GM12878 (cell line): ENCODE measurements at regions not wholly inside any gene's neighbourhood (a gene's known extent, or its start where the extent isn't known, plus 50 kb on each side); places are given as distances from the start of the nearest gene placed in this dataset.

Experiments used
- ATAC-seq: fragments of 200-7000 bp; cut with Tn5 transposase; 3 replicates; pipeline ENCODE4 v1.9.1; 2020; ENCODE audit warnings: mild to moderate bottlenecking, moderate library complexity
- BruUV-seq: library from RNA; stranded (reverse); fragments of 400-500 nt; replicated peaks from 2 replicates; lab custom pipeline; 2021; lab: Mats Ljungman, UMichigan
- CTCF ChIA-PET: fragments of 300-600 bp; sonication (Branson Sonifier 250); formaldehyde crosslinking; extraction: SDS; loops from one replicate; lab custom pipeline; 2021; ENCODE audit warnings: inconsistent platforms; lab: Yijun Ruan, JAX
- POLR2A ChIA-PET: fragments of 350-600 bp; formaldehyde crosslinking; extraction: SDS; loops from one replicate; lab custom pipeline; 2021; ENCODE audit warnings: inconsistent platforms; lab: Charles Lee
- RAD21 ChIA-PET: fragments of 300-600 bp; sonication (Branson Sonifier 250); formaldehyde crosslinking; loops from one replicate; lab custom pipeline; 2023; ENCODE audit warnings: antibody characterized with exemption; ENCODE audit not compliant: unreplicated experiment; lab: Charles Lee
- SMC1A ChIA-PET: fragments of 300-600 bp; sonication (Branson Sonifier 250); formaldehyde crosslinking; loops from one replicate; lab custom pipeline; 2023; ENCODE audit not compliant: unreplicated experiment, uncharacterized antibody; lab: Charles Lee
- DNase-seq: peaks from one replicate; pipeline ENCODE4 v3.0.0-alpha.2; 2011; ENCODE audit warnings: low read depth, low spot score
- FAIRE-seq: peaks from 3 replicates; lab custom pipeline; 2011; peaks lifted over from hg19 to GRCh38; lab: Jason Lieb, UNC
- H2AFZ ChIP-seq: 2 replicates; pipeline ENCODE4 v1.6.0; 2011; ENCODE audit warnings: low read depth, low read length, control low read depth; ENCODE audit not compliant: control insufficient read depth
- H3K27ac ChIP-seq: 2 replicates; pipeline ENCODE4 v1.5.1; 2011; ENCODE audit warnings: control low read depth; ENCODE audit not compliant: control insufficient read depth, insufficient read depth
- H3K27me3 ChIP-seq, 2 experiments: replicated peaks in 1 of 2; 2 replicates each; pipeline versions ENCODE4 v1.6.0 to v1.6.1; 2011; ENCODE audit warnings: low read length in 1 of 2; ENCODE audit not compliant: control insufficient read depth in 2 of 2, insufficient read depth in 2 of 2
- H3K36me3 ChIP-seq, 2 experiments: 2 replicates each; pipeline ENCODE4 v1.5.1; 2011; ENCODE audit warnings: low read length in 1 of 2; ENCODE audit not compliant: control insufficient read depth in 2 of 2, insufficient read depth in 2 of 2
- H3K4me1 ChIP-seq: 2 replicates; pipeline ENCODE4 v1.6.1; 2011; ENCODE audit warnings: mild to moderate bottlenecking, low read length, moderate library complexity, mixed read lengths; ENCODE audit not compliant: control insufficient read depth, insufficient read depth
- H3K4me2 ChIP-seq: 2 replicates; pipeline ENCODE4 v1.6.0; 2011; ENCODE audit warnings: control low read depth; ENCODE audit not compliant: control insufficient read depth, insufficient read depth
- H3K4me3 ChIP-seq: fragments of 200-600 bp; sonication (generic); 2 replicates; pipeline ENCODE4 v1.5.1; 2016
- H3K79me2 ChIP-seq: 2 replicates; pipeline ENCODE4 v1.6.0; 2011; ENCODE audit warnings: low read length; ENCODE audit not compliant: control insufficient read depth, insufficient read depth
- H3K9ac ChIP-seq: 2 replicates; pipeline ENCODE4 v1.8.0; 2011; ENCODE audit warnings: low read length, control low read depth, mixed read lengths; ENCODE audit not compliant: control insufficient read depth, insufficient read depth
- H3K9me3 ChIP-seq: replicated peaks from 3 replicates; pipeline ENCODE4 v1.5.1; 2011; ENCODE audit warnings: mild to moderate bottlenecking, low read length; ENCODE audit not compliant: control insufficient read depth, insufficient read depth
- H4K20me1 ChIP-seq: 2 replicates; pipeline ENCODE4 v1.6.0; 2011; ENCODE audit not compliant: control insufficient read depth, insufficient read depth
- EED ChIP-seq: sonication (generic); IDR thresholded peaks from 2 replicates; pipeline ENCODE4 v1.6.1; 2016; ENCODE audit warnings: antibody characterized with exemption, low read depth
- ESRRA ChIP-seq: IDR thresholded peaks from 2 replicates; pipeline ENCODE4 v1.6.1; 2012; ENCODE audit warnings: mild to moderate bottlenecking, low read length, improper control_type of control experiment
- FOS ChIP-seq: IDR thresholded peaks from 3 replicates; pipeline ENCODE4 v1.6.1; 2011; ENCODE audit warnings: borderline replicate concordance; ENCODE audit not compliant: insufficient read length; ENCODE audit errors: extremely low read depth
- POLR2A ChIP-seq: IDR thresholded peaks from 2 replicates; pipeline ENCODE4 v1.6.1; 2011; ENCODE audit warnings: low read depth, mild to moderate bottlenecking, low read length
- TCF7 ChIP-seq: IDR thresholded peaks from 2 replicates; pipeline ENCODE4 v1.6.1; 2014; ENCODE audit warnings: antibody characterized with exemption, borderline replicate concordance
- YBX1 ChIP-seq: fragments of 450-650 bp; IDR thresholded peaks from 2 replicates; pipeline ENCODE4 v1.6.1; 2016; ENCODE audit warnings: antibody characterized with exemption
- ZNF217 ChIP-seq: fragments of 450-650 bp; IDR thresholded peaks from 2 replicates; pipeline ENCODE4 v1.6.1; 2017; ENCODE audit warnings: antibody characterized with exemption, mild to moderate bottlenecking
- WGBS: methylation state at CpG from one replicate; pipeline ENCODE4 v1.1.6; 2016; ENCODE audit warnings: low lambda C conversion rate; ENCODE audit not compliant: insufficient replicate concordance, insufficient coverage; ENCODE audit errors: missing lambda C conversion rate; 5-methylcytosine and 5-hydroxymethylcytosine counted together
- in situ Hi-C: fragments of 300-500 bp; cut with MboI; formaldehyde crosslinking; loops from 9 replicates; pipeline ENCODE4 v1.14.3; 2018; ENCODE audit warnings: mixed read lengths
- intact Hi-C: fragments of 100-400 bp; cut with micrococcal nuclease; formaldehyde crosslinking; loops from one replicate; pipeline ENCODE4 v1.14.2; 2022; ENCODE audit not compliant: unreplicated experiment
- TF ChIP-seq, protein P1 (sequence below): fragments of 150-350 bp; IDR thresholded peaks from 2 replicates; pipeline ENCODE4 v1.6.1; 2016; ENCODE audit warnings: low read depth, low read length
- TF ChIP-seq, protein P2 (sequence below): fragments of 450-650 bp; IDR thresholded peaks from 2 replicates; pipeline ENCODE4 v1.6.1; 2017; ENCODE audit warnings: low read depth, mild to moderate bottlenecking, moderate library complexity
- TF ChIP-seq, protein P3 (sequence below): fragments of 450-650 bp; IDR thresholded peaks from 2 replicates; pipeline ENCODE4 v1.6.1; 2018; ENCODE audit warnings: borderline replicate concordance, mild to moderate bottlenecking; ENCODE audit not compliant: partially characterized antibody

DNA sequence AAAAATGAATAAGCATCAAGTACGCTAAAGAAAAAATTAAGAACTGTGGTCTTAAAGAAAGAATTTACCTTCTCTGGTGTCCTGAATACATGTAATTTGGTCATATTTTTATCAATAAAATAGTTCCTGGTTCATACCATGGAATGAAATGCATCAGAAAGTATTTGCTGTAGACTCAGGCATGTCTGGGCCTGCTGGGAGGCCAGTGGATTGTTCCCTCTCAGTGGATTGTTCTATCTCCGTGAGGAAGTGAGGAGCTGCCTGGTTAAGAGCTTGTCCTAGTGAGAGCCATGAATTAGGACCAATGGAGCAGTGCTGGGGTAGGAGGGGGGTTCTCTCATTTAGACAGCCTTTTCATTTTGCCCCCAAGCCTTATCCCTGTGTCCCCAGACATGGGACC is 211.7 kb upstream of the HABP2 start:
- Histone ChIP-seq H3K27me3 (no peaks in the 10 kb centered on the region), H3K4me2 (no peak overlapping the region), H4K20me1 (no peaks in the 10 kb centered on the region), H3K79me2 (no peaks in the 10 kb centered on the region), H3K27ac (no peak overlapping the region), H3K4me1 (no peaks in the 10 kb centered on the region), H3K9ac (no peak overlapping the region), H3K9me3 (no peaks in the 10 kb centered on the region), H2AFZ (no peak overlapping the region), H3K36me3 (no peaks in the 10 kb centered on the region), H3K4me3 (no peak overlapping the region)
- TF ChIP-seq, protein P1, sequence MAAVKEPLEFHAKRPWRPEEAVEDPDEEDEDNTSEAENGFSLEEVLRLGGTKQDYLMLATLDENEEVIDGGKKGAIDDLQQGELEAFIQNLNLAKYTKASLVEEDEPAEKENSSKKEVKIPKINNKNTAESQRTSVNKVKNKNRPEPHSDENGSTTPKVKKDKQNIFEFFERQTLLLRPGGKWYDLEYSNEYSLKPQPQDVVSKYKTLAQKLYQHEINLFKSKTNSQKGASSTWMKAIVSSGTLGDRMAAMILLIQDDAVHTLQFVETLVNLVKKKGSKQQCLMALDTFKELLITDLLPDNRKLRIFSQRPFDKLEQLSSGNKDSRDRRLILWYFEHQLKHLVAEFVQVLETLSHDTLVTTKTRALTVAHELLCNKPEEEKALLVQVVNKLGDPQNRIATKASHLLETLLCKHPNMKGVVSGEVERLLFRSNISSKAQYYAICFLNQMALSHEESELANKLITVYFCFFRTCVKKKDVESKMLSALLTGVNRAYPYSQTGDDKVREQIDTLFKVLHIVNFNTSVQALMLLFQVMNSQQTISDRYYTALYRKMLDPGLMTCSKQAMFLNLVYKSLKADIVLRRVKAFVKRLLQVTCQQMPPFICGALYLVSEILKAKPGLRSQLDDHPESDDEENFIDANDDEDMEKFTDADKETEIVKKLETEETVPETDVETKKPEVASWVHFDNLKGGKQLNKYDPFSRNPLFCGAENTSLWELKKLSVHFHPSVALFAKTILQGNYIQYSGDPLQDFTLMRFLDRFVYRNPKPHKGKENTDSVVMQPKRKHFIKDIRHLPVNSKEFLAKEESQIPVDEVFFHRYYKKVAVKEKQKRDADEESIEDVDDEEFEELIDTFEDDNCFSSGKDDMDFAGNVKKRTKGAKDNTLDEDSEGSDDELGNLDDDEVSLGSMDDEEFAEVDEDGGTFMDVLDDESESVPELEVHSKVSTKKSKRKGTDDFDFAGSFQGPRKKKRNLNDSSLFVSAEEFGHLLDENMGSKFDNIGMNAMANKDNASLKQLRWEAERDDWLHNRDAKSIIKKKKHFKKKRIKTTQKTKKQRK = no peak
- TF ChIP-seq EED = no peak
- ChIA-PET CTCF (no interaction called here), RAD21 (no interaction called here), POLR2A (no interaction called here), SMC1A (no interaction called here)
- FAIRE-seq (no peak), DNase-seq (no peak), ATAC-seq (no peak)
- 50% methylated on average over 2 of the region's 2 CpGs for WGBS
- BruUV-seq = no TSS peak
- in situ Hi-C loops (no loop called here), intact Hi-C loops (no loop called here)

DNA sequence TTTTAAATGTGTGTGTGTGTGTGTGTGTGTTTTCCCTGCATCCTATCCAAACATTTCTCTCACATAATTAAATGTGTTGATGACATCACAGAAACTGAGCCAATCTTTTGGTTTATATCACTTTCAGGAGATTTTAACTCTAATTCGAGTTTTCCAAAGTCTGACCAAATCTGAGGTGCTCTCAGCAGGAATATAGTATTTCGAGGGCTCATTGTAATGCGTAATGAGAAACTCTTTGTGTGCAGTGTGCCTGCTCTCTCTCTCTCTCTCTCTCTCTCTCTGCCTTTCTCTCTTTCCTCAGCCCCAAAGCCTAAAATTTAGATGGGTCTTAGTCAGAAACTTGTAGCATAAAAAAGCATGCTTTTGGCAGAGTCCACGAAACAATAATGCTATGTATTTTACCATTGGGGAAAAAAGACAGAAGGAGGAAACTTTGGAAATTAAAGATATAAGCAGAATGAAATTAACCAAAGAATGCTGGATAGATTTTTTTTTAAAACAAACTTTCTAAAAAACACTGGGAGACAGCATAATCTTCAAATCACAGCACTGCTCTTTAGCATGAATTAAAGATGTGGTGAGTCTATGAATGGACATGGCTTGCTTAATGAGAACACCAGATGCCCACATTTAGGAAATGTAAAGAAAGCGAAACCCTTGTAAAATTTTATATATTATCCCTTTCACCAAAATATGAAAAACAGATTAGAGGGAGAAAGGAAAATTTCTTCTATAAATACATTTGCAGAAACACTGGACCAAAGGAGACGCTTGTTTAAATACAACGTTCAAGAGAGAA is 206.8 kb upstream of the HABP2 start:
- DNase-seq = no peak
- POLR2A ChIA-PET = no interaction called here
- CTCF ChIA-PET = no interaction called here
- H2AFZ ChIP-seq = no peak overlapping the region
- H4K20me1 ChIP-seq = no peaks in the 10 kb centered on the region
- RAD21 ChIA-PET = no interaction called here
- SMC1A ChIA-PET = no interaction called here
- no peak overlapping the region for H3K9ac ChIP-seq
- in situ Hi-C loops = no loop called here
- no peaks in the 10 kb centered on the region for H3K4me1 ChIP-seq
- no TSS peak for BruUV-seq
- no peak for ATAC-seq
- H3K79me2 ChIP-seq = no peaks in the 10 kb centered on the region
- no peak overlapping the region for H3K4me3 ChIP-seq
- H3K9me3 ChIP-seq = no peaks in the 10 kb centered on the region
- no peaks in the 10 kb centered on the region for H3K27me3 ChIP-seq
- no peak overlapping the region for H3K4me2 ChIP-seq
- no peaks in the 10 kb centered on the region for H3K36me3 ChIP-seq
- intact Hi-C loops = no loop called here
- peak; percentile 87 for FAIRE-seq
- WGBS = 41% methylated on average over 7 of the region's 7 CpGs
- H3K27ac ChIP-seq = no peak overlapping the region
- TF ChIP-seq ZNF217 (no peak), ESRRA (no peak), FOS (no peak), POLR2A (no peak), YBX1 (no peak), TCF7 (no peak), EED (no peak)
- TF ChIP-seq, protein P2, sequence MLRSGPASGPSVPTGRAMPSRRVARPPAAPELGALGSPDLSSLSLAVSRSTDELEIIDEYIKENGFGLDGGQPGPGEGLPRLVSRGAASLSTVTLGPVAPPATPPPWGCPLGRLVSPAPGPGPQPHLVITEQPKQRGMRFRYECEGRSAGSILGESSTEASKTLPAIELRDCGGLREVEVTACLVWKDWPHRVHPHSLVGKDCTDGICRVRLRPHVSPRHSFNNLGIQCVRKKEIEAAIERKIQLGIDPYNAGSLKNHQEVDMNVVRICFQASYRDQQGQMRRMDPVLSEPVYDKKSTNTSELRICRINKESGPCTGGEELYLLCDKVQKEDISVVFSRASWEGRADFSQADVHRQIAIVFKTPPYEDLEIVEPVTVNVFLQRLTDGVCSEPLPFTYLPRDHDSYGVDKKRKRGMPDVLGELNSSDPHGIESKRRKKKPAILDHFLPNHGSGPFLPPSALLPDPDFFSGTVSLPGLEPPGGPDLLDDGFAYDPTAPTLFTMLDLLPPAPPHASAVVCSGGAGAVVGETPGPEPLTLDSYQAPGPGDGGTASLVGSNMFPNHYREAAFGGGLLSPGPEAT = no peak
- TF ChIP-seq, protein P3, sequence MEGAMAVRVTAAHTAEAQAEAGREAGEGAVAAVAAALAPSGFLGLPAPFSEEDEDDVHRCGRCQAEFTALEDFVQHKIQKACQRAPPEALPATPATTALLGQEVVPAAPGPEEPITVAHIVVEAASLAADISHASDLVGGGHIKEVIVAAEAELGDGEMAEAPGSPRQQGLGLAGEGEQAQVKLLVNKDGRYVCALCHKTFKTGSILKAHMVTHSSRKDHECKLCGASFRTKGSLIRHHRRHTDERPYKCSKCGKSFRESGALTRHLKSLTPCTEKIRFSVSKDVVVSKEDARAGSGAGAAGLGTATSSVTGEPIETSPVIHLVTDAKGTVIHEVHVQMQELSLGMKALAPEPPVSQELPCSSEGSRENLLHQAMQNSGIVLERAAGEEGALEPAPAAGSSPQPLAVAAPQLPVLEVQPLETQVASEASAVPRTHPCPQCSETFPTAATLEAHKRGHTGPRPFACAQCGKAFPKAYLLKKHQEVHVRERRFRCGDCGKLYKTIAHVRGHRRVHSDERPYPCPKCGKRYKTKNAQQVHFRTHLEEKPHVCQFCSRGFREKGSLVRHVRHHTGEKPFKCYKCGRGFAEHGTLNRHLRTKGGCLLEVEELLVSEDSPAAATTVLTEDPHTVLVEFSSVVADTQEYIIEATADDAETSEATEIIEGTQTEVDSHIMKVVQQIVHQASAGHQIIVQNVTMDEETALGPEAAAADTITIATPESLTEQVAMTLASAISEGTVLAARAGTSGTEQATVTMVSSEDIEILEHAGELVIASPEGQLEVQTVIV = no peak
